Activated CD4-positive, alpha-beta T cell treated with anti-CD3 and anti-CD28 coated beads for 1 hour (primary cell): ENCODE measurements at regions not wholly inside any gene's neighbourhood (a gene's known extent, or its start where the extent isn't known, plus 50 kb on each side); places are given as distances from the start of the nearest gene placed in this dataset.
A peak's percentile ranks its signal among the peaks of the same experiment; 100 is the strongest.
"Not testable (repeated sequence)": the region's sequence is repeated elsewhere in the genome, so short reads cannot be mapped to it uniquely, and the experiment has no call there.

ENCODE experiments used
- DNase-seq: peaks from one replicate; pipeline ENCODE4 v3.0.0-alpha.2; 2020

- DNase-seq: no peak
Observed at GRCh38 chr7:155377838-155378579, 79.9 kb upstream of the EN2 start.

DNA sequence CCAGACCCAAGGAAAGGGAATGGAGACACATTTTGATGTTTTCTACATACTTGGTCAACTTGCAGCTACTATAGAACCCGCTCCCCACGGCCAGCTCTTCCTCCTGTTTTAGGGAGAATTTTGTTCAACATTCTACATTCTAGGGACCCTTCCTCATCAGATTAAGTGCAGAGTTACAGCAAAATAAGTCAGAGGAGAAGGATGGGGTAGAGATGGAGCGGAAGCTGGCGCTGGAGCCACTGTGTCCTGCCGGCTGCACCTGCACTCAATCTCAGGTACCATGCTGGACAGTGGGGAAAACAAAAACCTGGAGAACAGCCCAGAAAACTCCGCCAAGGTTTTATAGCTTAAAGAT lies 79.4 kb upstream of the EN2 start:
- DNase-seq: no peak

GRCh38 chr7:155378959-155379871 lies 78.7 kb upstream of the EN2 start:
- DNase-seq: no peak

DNA sequence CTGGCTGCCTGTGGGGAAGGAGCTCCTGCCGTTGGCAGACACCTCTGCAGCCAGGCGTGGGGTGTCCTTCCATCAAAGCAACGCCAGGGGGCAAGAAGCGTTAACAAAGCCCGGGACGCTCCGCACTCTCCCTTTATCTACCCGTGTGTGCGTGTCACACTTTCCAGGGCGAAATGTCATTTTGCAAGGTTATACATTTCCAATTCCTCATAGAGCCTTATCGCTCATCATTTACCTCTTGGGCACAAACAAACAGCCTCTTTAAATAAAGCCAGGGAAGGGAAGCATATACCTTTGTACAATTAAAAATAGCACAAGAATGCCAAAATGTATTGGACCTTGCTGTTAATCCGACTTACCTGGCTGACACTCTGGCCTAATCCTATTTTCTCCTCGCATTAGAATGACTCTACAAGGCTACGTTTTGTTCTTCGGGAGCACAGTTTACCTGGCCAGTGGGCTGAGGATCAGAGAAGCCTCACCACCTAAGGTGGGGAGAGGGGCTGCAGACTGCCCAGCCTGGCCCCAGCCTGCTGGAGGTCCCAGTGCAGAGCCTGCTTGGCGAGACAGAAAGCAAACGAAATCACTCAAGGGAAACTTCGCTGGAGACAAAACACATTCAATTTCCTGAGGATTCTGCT lies 77.6 kb upstream of the EN2 start:
- peak; percentile 52 for DNase-seq

- DNase-seq: no peak
Observed at GRCh38 chr7:155380976-155381851, 76.7 kb upstream of the EN2 start.

DNA sequence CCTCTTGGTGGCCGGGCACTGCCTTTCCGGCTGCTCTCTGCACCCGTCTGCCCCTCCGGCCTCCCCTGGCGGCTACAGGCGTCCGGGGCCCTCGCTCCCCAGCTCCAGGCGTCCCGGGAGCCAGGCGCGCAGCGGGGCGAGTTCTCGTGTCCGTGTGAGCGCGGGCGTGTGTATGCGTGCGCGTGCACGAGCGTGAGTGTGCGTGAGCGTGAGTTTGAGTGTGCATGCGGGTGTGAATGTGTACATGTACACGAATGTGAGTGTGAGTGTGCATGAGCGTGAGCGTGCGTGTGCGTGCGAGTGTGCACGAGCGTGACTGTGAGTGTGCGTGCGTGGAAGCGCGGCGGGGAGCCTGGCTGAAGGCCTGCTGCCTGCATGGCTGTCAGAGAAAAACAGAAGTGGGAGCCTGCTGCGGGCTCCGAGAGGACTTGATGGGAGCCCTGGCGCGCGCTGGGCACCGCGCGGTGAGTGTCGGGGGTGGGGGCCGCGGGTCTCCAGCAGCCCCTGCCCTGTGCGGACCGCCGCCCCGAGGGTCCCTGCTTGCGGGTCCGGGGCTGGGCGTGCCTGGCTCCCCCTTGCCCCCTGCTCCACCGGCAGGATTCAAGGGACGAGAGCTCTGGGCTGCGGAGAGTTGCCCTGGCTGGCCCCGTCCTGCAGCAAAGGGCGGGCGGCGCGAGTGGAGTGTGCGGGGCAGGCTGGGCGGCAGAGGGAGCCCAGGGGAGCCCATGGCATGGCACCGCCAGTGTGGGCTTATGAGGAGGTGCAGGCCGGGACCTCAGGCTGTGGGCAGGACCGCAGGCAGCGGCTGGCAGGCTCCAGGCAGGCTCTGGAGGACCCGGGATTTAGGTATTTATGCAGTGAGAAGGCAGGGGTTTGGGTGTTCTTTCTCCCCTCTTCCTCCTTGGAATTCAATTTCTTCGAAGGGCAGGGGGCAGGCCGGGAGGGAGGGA lies 75.8 kb upstream of the EN2 start:
- no peak for DNase-seq

DNA sequence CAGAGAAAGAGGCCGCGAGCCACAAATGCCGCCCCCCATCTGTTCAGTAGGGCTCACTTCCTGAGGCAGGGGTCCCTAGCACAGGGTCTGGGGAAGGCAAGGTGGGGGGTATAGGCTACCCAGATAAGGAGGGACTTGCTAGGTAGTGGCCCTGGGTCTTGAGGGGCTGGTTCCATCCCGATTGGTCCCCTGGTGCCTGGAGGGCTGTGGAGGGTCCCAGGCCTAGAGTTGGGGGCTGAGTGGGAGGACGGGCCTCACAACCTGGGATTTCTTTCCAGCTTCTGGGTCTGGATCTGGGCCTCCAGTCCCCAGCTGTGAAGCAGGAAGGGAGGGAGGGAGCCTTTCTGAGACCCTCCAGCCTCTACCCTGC lies 75.1 kb upstream of the EN2 start:
- DNase-seq: no peak

DNA sequence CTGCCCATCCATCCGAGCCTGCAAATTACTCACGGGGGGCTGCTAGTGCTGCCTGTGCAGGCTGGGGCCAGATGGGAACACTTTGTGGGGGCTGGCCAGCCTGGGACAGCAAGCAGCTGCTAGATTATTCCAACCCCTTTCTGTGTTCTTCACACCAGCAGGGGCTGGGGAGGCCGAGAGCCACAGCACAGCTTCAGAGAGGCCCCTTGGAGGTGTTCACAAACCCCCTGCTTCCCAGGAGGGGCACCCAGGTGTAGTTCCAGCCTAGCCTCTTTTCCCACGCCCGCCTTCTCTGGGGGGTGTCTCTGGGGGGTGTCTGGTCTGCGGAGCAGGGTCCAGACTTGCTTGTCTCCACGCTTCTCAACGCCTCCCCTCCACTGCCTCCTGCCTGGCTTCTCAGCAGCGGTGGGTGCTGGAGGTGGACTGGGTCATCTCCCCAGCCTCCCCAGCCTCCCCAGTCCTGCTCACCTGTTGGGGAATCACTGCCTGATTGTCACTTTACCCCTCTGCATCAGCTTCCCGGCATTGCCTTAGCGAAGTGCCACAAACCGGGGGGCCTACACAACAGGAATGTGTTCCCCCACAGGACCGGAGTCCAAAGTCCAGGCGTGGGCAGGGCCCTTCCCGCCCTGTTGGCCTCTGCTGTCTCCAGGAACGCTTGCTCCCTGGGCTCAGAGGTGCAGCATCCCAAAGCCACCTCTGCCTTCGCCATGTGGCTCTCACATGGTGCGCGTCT lies 74.0 kb upstream of the EN2 start:
- no peak for DNase-seq

DNA sequence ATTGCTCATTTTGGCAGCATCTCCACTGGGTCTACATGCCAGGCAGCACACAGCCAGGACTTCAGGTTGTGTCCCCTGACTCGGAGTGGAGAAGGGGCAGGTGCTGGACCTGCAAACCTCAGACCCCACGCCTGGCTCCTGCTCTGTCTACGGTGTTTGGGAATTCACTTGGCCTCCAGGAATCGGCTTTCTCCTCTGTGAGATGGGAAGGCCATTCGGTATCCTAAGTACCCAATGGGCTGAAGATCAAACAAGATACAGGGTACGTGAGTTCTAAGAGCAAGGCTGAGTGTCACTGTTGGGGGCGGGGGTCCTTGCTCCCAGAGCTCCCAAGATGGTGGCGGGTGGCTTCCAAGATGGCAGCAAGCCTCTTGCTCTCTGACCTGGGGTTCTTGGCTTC lies 73.2 kb upstream of the EN2 start:
- no peak for DNase-seq

DNA sequence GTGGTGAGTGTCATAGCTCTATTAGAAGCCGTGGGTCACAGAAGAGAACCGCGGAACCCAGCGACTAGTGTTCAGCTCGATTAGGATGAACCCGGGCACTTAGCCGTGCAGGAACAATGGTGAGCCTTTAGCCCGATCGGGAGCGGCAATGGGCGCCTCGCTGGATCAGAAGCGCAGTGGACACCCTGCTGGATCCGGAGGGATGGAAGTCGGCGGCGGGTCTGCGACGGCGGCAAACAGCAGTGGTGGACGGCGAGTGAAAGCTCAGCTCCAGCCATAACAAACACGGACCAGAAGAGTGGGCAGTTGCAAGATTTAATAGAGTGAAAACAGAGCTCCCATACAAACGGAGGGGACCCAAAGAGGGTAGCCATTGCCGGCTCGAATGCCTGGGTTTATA lies 72.7 kb upstream of the EN2 start:
- DNase-seq: not testable (repeated sequence)

DNA sequence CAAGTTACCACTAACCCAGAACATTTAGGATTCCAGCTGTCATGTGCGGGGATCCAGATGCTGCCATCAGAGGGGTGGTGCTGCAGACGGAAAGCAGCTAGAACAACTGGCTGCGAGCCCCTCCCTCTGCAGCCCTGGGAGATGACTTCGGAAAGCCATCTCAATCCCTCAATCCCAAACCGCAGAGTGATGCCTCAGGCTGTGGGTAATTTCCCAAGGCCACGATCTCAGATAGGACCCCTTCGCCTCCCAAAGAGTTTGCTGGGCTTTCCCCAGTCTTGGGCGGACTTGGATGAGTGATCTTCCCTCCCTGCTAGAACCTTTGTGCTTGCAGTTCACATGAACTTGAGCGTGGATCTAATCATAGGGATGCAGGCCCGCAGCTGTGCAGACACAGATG lies 71.3 kb upstream of the EN2 start:
- DNase-seq: no peak

- no peak for DNase-seq
Observed at GRCh38 chr7:155387066-155387620, 70.8 kb upstream of the EN2 start.

DNA sequence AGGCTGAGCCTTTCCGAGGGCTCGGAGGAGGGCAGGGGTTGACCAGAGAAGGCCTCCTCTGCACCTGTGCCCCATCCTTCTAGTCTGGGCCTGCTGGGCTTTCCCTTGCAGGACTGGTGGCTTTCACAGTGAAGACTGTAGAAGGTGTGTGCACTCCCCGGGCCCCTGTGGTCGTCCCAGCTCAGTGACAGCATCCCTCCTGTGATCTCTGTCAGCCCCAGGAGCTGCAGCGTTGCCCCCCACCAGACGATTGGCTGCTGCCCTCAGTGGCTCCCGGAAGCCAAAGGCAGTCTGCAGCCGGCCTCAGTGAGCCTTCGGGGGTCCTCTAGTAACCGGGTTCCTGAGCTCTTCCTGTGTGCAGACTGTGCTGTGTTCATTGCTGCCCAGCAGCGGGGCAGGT lies 69.4 kb upstream of the EN2 start:
- no peak for DNase-seq

DNA sequence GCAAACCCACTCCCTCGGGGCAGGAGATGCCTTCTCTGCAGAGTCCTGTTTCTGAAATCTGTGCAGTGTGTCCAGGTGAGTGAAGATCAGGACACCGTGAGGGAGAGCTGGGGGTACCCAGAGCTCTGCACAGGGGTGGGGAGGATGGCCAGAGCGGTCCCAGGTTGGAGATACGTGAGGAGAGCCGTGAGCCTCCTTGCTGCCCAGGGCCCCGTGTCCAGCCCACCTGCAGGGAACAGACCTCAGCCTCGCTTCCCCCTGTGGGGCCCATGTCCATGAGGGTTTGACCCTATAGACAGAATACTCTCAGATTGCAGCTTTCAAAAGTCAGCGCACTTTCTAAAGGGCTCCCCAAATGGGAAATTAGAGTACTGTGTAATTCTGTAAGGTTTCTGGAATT lies 66.5 kb upstream of the EN2 start:
- DNase-seq: no peak

DNA sequence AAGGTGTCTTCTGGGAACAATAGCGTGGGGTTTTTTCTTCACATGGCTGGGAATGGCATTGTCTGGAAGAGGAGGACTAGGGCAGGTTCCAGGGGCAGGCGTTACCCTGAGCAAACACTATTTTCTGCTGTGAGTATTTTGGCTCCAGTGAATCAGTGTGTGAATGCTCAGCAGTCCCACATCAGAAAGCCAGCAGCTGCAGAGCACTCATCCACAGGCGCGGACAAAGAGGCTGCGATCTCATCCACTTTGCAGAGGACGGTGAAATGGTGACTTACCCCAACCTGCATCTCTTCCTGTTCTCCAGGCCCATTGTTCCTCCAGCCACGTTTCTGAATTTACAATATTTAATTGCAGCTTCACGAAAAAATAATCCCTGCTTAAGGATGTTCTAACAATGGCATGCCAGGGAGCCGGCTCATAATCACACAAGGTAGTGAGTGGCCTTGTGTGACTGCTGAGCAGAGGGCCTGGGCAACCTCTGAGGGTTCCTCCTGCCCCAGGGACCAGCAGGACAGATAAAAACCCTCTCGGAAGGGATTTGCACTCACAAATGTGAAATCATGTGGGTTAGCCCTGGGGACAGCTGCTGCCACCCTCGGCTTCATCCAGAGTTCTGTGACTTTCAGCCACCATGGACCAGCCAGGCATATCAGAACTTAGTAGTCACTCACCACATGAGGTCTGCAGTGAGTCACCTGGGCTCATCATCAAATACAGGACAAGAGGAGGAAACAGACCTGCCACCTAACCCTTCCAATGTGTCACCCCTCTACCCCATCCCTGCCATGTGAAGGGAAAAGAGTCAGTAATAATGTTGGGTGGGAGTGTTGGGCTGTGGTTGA lies 65.0 kb upstream of the EN2 start:
- no peak for DNase-seq

GRCh38 chr7:155394413-155394812 lies 63.5 kb upstream of the EN2 start:
- no peak for DNase-seq

DNA sequence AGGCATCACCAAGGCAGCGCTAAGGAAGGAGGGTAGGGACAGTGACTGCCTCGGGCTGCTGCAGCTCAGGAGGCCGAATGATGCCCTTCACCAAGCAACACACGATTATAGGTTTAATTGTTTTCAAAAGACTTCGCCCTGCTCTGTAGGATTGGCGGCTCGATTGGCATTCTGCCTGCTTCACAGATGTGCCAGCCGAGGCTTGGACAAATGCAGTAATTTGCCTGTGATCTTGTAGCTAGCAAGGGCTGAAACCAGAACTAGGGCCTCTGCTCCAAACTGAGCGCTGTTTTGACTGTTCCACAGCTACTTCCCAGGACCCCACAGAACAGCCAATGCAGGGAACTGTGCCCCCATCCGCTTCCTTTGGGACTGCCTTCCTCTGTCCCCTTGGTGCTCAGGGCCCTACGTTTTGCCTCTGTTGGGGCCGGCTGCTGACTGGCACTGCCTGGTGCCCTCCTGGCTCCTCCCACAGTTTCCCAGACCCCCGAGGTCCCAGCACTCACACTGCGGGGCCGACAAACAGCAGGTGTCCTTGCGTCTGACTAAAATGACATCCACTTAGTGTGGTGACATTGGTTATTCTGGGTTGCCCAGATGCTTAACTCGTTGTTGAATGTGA lies 62.6 kb upstream of the EN2 start:
- DNase-seq: no peak

DNA sequence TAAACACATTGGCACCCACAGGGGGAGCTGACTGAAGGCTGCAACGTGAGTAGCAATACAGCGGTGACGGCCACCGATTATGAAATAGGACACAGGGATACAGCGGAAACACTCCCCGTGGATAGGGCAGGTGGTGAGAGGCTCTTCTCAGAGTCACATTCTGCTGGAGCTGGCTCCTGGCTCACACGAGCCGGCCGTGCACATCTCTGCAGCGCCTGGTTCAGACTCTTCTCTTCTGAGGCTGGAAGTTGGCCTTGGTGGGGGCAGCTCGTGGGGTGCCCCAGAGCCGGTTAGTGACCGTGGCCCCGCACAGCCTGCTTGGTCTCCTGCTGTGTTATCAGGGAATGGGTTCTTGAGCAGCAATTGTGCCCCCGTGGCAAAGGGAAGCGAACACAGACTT lies 61.3 kb upstream of the EN2 start:
- DNase-seq: no peak
